Body of pancreas (tissue), 4 donors: ENCODE measurements at regions not wholly inside any gene's neighbourhood (a gene's known extent, or its start where the extent isn't known, plus 50 kb on each side); places are given as distances from the start of the nearest gene placed in this dataset.

ENCODE experiments used
- CTCF ChIP-seq, 7 experiments: fragments of 450-650 bp in 4 of 7; fragments of 200-600 bp in 3 of 7; sonication (generic) in 3 of 7; IDR thresholded peaks; one replicate each; pipeline ENCODE4 v1.5.1; 2016 to 2019; ENCODE audit warnings: antibody characterized with exemption in 7 of 7
- POLR2A ChIP-seq, 3 donors: fragments of 450-650 bp; IDR thresholded peaks; one replicate each; pipeline ENCODE4 v1.6.1; 2016; ENCODE audit warnings: antibody characterized with exemption in 3 of 3, mild to moderate bottlenecking in 2 of 3

- TF ChIP-seq CTCF (IDR thresholded peaks at IDR 0.05) (no peak), POLR2A (IDR thresholded peaks at IDR 0.05) (no peak)
These were observed 388.0 kb downstream of the ICE1 start for GRCh38 chr5:5810461-5810860.
